Neural crest cell (in vitro differentiated cells): ENCODE measurements at regions not wholly inside any gene's neighbourhood (a gene's known extent, or its start where the extent isn't known, plus 50 kb on each side); places are given as distances from the start of the nearest gene placed in this dataset.

Experiments used
- DNase-seq: peaks from one replicate; pipeline ENCODE4 v3.0.0; 2021; ENCODE audit warnings: low read depth, mixed read lengths, low spot score
- H3K27ac Mint-ChIP-seq: one replicate; pipeline ENCODE4 v1.8.0; 2021; ENCODE audit warnings: mild to moderate bottlenecking, mixed read lengths; ENCODE audit not compliant: unreplicated experiment
- H3K27me3 Mint-ChIP-seq: 2 replicates; pipeline ENCODE4 v1.8.0; 2021; ENCODE audit warnings: low read depth, mild to moderate bottlenecking, mixed read lengths
- H3K36me3 Mint-ChIP-seq: 2 replicates; pipeline ENCODE4 v1.8.0; 2021; ENCODE audit warnings: low read depth, mild to moderate bottlenecking, mixed read lengths
- H3K4me1 Mint-ChIP-seq: 2 replicates; pipeline ENCODE4 v1.8.0; 2021; ENCODE audit warnings: mixed read lengths
- H3K4me3 Mint-ChIP-seq: one replicate; pipeline ENCODE4 v1.8.0; 2021; ENCODE audit warnings: mild to moderate bottlenecking, mixed read lengths
- H3K9me3 Mint-ChIP-seq: 2 replicates; pipeline ENCODE4 v1.8.0; 2021; ENCODE audit warnings: mixed read lengths
- TF ChIP-seq, protein P1 (sequence below): fragments of 200-600 bp; sonication (generic); conservative IDR thresholded peaks from 2 replicates; pipeline ENCODE4 v1.5.0; 2021; ENCODE audit warnings: antibody characterized with exemption, mild to moderate bottlenecking

DNA sequence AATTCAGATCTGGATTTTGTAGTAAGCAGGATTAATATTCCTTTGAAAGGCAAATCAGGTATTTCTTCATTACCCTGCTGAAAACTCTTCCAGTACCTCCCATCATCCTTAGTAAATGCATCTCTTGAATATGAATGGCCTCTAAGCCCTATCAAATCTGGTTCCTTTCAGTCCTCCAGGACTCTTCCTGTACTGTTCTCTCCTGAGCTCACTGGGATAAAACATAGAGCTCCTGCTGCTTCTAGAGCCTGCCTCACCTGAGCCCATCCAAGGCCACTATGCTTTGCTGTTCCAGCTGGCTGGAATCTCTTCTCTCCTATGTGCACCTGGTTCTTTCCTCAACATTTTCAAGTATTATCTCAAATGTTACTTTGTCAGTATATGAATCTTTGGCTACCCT is 803.3 kb upstream of the CTNND2 start:
- Mint-ChIP-seq H3K27me3 (no peaks in the 10 kb centered on the region), H3K27ac (no peak overlapping the region), H3K36me3 (no peaks in the 10 kb centered on the region), H3K4me3 (no peak overlapping the region), H3K4me1 (no peaks in the 10 kb centered on the region), H3K9me3 (no peaks in the 10 kb centered on the region)
- no peak for DNase-seq
- TF ChIP-seq, protein P1, sequence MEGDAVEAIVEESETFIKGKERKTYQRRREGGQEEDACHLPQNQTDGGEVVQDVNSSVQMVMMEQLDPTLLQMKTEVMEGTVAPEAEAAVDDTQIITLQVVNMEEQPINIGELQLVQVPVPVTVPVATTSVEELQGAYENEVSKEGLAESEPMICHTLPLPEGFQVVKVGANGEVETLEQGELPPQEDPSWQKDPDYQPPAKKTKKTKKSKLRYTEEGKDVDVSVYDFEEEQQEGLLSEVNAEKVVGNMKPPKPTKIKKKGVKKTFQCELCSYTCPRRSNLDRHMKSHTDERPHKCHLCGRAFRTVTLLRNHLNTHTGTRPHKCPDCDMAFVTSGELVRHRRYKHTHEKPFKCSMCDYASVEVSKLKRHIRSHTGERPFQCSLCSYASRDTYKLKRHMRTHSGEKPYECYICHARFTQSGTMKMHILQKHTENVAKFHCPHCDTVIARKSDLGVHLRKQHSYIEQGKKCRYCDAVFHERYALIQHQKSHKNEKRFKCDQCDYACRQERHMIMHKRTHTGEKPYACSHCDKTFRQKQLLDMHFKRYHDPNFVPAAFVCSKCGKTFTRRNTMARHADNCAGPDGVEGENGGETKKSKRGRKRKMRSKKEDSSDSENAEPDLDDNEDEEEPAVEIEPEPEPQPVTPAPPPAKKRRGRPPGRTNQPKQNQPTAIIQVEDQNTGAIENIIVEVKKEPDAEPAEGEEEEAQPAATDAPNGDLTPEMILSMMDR: no peak

DNA sequence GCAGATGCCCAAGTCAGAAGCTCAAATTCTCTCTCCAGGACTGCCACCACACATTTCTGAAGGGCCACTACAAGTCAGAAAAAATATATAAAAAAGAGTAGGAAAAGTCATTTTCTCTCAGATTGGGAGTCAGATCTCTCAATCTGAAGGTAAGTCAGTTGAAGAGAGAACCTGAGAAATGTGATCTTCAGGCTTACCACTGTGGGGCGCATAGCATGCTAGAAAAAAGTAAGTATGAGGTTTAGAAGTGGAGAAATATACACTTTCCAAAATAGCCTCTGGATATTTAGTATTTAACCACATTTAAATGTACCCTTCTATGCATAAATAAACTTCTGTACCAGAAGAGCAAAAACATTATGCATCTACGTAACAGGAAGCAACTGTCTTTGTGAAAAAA is 800.7 kb upstream of the CTNND2 start:
- Mint-ChIP-seq H3K9me3 (no peaks in the 10 kb centered on the region), H3K27ac (no peak overlapping the region), H3K27me3 (no peaks in the 10 kb centered on the region), H3K4me3 (no peak overlapping the region), H3K36me3 (no peaks in the 10 kb centered on the region), H3K4me1 (no peaks in the 10 kb centered on the region)
- no peak for DNase-seq
- TF ChIP-seq, protein P1: peak; percentile 46

DNA sequence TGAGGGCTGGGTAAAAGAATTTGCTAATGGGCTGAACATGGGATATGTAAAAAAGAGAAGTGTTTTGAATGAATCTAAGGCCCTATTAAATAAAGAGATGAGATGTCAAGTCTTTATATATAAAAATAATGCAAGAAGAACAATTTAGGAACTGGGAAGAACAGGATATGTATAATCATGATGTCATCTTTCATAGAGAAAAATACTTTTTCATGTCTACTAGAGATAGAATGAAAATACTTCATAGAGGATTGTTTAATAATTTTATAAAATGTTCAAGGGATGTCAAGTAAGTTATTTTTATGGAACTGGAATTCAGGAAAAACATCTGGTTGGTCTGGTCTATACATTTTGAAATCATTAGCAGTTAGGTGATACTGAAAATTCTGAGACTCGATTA is 799.0 kb upstream of the CTNND2 start:
- H3K4me1 Mint-ChIP-seq: no peaks in the 10 kb centered on the region
- DNase-seq: no peak
- H3K4me3 Mint-ChIP-seq: no peak overlapping the region
- TF ChIP-seq, protein P1: no peak
- no peaks in the 10 kb centered on the region for H3K9me3 Mint-ChIP-seq
- H3K27ac Mint-ChIP-seq: no peak overlapping the region
- H3K27me3 Mint-ChIP-seq: no peaks in the 10 kb centered on the region
- H3K36me3 Mint-ChIP-seq: no peaks in the 10 kb centered on the region

DNA sequence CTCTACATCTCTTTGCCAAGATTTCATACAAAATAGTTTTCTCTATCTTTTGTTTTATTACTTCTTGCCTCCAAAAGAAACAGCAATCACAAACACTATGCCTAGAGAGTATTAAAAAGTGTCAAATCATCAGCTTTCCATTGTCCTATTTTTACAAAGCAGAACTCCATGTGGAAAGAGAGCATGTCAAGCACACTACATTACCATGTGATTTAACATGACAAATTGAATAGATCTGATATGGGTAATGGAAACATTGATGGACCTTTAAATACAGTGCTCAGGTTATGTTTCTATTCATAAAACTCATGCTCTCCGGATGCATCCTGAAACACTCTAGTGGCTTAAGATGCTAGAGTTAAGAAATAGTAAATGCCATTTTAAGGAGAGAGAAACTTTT is 791.4 kb upstream of the CTNND2 start:
- Mint-ChIP-seq H3K4me1 (no peaks in the 10 kb centered on the region), H3K36me3 (no peaks in the 10 kb centered on the region), H3K27ac (no peak overlapping the region), H3K9me3 (no peaks in the 10 kb centered on the region), H3K4me3 (no peak overlapping the region), H3K27me3 (no peaks in the 10 kb centered on the region)
- TF ChIP-seq, protein P1: no peak
- DNase-seq: no peak

DNA sequence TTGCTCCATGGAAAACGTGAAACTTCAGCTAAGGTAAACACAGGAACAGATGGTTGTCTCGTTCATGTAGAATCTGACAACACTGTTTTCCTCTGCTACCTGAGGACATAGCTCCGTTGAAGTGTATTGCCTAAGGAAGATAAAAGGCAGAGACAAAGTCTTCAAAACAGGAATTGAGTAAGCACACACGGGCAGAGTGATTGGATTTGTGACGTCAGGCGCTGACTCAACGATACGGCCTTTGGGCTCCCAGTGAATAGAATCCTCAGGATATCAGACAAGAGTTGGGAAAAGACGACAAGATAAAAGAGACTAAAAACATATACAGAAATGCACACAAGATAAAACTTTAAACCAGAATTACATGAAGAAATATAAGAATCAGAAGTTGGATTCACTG is 787.1 kb upstream of the CTNND2 start:
- Mint-ChIP-seq H3K9me3 (no peaks in the 10 kb centered on the region), H3K27me3 (no peaks in the 10 kb centered on the region), H3K36me3 (no peaks in the 10 kb centered on the region), H3K4me3 (no peak overlapping the region), H3K4me1 (peaks cover 5% of the 10 kb centered on the region), H3K27ac (no peak overlapping the region)
- TF ChIP-seq, protein P1: no peak
- DNase-seq: no peak

DNA sequence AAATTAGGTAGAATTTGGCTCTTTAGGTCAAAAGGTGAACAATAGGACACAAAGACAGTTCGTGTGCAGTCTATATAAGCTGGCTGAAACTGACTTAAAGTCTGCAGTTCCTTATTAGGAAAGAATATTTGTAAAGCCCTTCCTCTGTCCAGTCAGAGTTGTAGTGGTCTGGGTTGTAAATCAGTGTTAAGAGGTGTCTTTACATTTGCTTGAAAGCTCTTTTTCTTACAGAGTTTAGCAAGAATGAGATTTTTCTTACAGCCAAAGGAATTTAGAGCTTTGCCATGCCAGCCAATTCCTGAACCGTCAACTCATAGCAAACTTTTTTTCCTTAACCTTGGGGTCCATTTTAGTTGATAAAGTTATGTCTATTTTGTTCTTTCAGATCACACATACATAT is 786.1 kb upstream of the CTNND2 start:
- no peaks in the 10 kb centered on the region for H3K36me3 Mint-ChIP-seq
- TF ChIP-seq, protein P1: no peak
- H3K27me3 Mint-ChIP-seq: no peaks in the 10 kb centered on the region

More for the DNA sequence above, 786.1 kb upstream of the CTNND2 start:
- no peak for DNase-seq
- Mint-ChIP-seq H3K4me1 (peaks cover 5% of the 10 kb centered on the region), H3K27ac (no peak overlapping the region), H3K4me3 (no peak overlapping the region), H3K9me3 (no peaks in the 10 kb centered on the region)
